ENCODE measurements at regions not wholly inside any gene's neighbourhood (a gene's known extent, or its start where the extent isn't known, plus 50 kb on each side); places are given as distances from the start of the nearest gene placed in this dataset.

GRCh38 chr2:75277111-75277510 is 77.8 kb upstream of the TACR1 start:
- TF ChIP-seq CTCF (IDR thresholded peaks at IDR 0.05; ENCODE audit: low read depth, low read length, poor library complexity, severe bottlenecking) (no peak), EZH2phosphoT487 (IDR thresholded peaks at IDR 0.05; ENCODE audit: borderline replicate concordance, low read length) (no peak)
